GM12891 (cell line): ENCODE measurements at regions not wholly inside any gene's neighbourhood (a gene's known extent, or its start where the extent isn't known, plus 50 kb on each side); places are given as distances from the start of the nearest gene placed in this dataset.

Experiments
- PAX5 ChIP-seq: IDR thresholded peaks from 2 replicates; pipeline ENCODE4 v1.6.1; 2011; ENCODE audit warnings: low read length, moderate library complexity, mild to moderate bottlenecking; ENCODE audit not compliant: insufficient read depth, severe bottlenecking
- POLR2A ChIP-seq: IDR thresholded peaks from 2 replicates; pipeline ENCODE4 v1.6.1; 2011; ENCODE audit warnings: low read depth, low read length, control low read depth
- POLR2AphosphoS5 ChIP-seq: IDR thresholded peaks from 2 replicates; pipeline ENCODE4 v1.6.1; 2011; ENCODE audit warnings: low read depth, low read length, control low read depth

- TF ChIP-seq POLR2A = no peak
- no peak for TF ChIP-seq POLR2AphosphoS5
- no peak for TF ChIP-seq PAX5
Observed at GRCh38 chr11:26073646-26074045, 258.3 kb upstream of the ANO3 start.
